Body of pancreas (tissue), 4 donors: ENCODE measurements at regions not wholly inside any gene's neighbourhood (a gene's known extent, or its start where the extent isn't known, plus 50 kb on each side); places are given as distances from the start of the nearest gene placed in this dataset.

ENCODE experiments used
- ATAC-seq: fragments of 150-250 bp; one replicate; pipeline ENCODE4 v1.9.1; 2016
- DNase-seq, 4 donors: peaks; one replicate each; pipeline ENCODE4 v3.0.0-alpha.2; 2019
- H3K27ac ChIP-seq, 4 donors: fragments of 200-600 bp; sonication (generic); 1 replicate in 3 of 4; 2 replicates in 1 of 4; pipeline versions ENCODE4 v1.5.1 to v1.6.1; 2016 to 2019; ENCODE audit warnings: mild to moderate bottlenecking in 1 of 4, mixed read lengths in 1 of 4, moderate library complexity in 1 of 4
- H3K27me3 ChIP-seq, 2 donors: fragments of 200-600 bp; sonication (generic); one replicate each; pipeline ENCODE4 v1.6.0; 2016; ENCODE audit warnings: mild to moderate bottlenecking in 1 of 2
- H3K36me3 ChIP-seq, 2 donors: fragments of 200-600 bp; sonication (generic); replicated peaks in 1 of 2; 2 replicates each; pipeline ENCODE4 v1.5.1; 2016; ENCODE audit warnings: low read depth in 2 of 2; ENCODE audit not compliant: insufficient read depth in 1 of 2
- H3K4me1 ChIP-seq: fragments of 200-600 bp; sonication (generic); one replicate; pipeline ENCODE4 v1.6.0; 2016
- H3K4me3 ChIP-seq, 2 donors: fragments of 200-600 bp; sonication (generic); 1 replicate in 1 of 2; 2 replicates in 1 of 2; pipeline ENCODE4 v1.5.1; 2016 to 2019
- H3K9me3 ChIP-seq, 3 donors: fragments of 200-600 bp; sonication (generic); 1 replicate in 2 of 3; 2 replicates in 1 of 3; pipeline ENCODE4 v1.5.1; 2016
- POLR2A ChIP-seq, 3 donors: fragments of 450-650 bp; IDR thresholded peaks; one replicate each; pipeline ENCODE4 v1.6.1; 2016; ENCODE audit warnings: antibody characterized with exemption in 3 of 3, mild to moderate bottlenecking in 2 of 3
- WGBS, 2 donors: methylation state at CpG; one replicate each; pipeline ENCODE4 v1.1.5; 2017; 5-methylcytosine and 5-hydroxymethylcytosine counted together
- intact Hi-C: fragments of 100-400 bp; cut with DNase I; formaldehyde crosslinking; loops from one replicate; pipeline ENCODE4 v1.15.1; 2023
- TF ChIP-seq, protein P1 (sequence below), 7 experiments: fragments of 450-650 bp in 4 of 7; fragments of 200-600 bp in 3 of 7; sonication (generic) in 3 of 7; IDR thresholded peaks; one replicate each; pipeline ENCODE4 v1.5.1; 2016 to 2019; ENCODE audit warnings: antibody characterized with exemption in 7 of 7

DNA sequence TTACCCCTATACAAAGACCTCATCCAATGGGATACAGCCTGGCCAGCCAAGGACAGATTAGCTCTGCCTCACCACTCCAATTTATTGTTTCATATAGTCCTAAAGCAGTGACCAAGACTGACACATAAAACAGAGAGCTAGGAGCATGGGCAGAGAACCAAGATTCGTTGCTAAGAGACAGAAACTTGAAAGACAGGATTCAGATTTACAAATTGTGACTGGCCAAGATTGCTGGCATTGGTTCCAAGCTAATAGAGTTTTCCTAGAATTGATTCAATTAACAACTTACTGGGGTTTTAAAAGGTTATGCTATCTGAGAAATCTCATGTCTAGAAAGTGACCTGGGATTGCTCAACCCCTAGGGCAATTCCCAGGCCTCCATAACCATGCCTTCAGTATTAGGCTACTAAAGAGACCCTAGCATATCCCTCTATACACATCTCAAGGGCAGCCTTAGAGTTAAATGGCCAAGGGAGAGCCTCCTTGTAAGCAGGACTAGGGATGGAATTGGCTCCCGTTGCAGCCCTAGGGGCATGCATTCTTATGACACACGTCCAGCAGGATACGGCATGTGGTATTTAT, 75.6 kb downstream of the ICOS start:
- Histone ChIP-seq H3K4me3 (no peak overlapping the region), H3K9me3 (no peaks in the 10 kb centered on the region), H3K36me3 (no peaks in the 10 kb centered on the region), H3K27me3 (no peaks in the 10 kb centered on the region), H3K27ac (no peak overlapping the region), H3K4me1 (peaks cover 14% of the 10 kb centered on the region)
- DNase-seq (peak; percentile 32 to 67 (median 60)), ATAC-seq (peak; percentile 83)
- no peak for TF ChIP-seq POLR2A (IDR thresholded peaks at IDR 0.05)
- TF ChIP-seq, protein P1, sequence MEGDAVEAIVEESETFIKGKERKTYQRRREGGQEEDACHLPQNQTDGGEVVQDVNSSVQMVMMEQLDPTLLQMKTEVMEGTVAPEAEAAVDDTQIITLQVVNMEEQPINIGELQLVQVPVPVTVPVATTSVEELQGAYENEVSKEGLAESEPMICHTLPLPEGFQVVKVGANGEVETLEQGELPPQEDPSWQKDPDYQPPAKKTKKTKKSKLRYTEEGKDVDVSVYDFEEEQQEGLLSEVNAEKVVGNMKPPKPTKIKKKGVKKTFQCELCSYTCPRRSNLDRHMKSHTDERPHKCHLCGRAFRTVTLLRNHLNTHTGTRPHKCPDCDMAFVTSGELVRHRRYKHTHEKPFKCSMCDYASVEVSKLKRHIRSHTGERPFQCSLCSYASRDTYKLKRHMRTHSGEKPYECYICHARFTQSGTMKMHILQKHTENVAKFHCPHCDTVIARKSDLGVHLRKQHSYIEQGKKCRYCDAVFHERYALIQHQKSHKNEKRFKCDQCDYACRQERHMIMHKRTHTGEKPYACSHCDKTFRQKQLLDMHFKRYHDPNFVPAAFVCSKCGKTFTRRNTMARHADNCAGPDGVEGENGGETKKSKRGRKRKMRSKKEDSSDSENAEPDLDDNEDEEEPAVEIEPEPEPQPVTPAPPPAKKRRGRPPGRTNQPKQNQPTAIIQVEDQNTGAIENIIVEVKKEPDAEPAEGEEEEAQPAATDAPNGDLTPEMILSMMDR (IDR thresholded peaks at IDR 0.05): no peak
- 41 to 53% methylated on average over 3 to 4 of the region's 4 CpGs for WGBS, 2 donors
- intact Hi-C loops: no loop called here

- TF ChIP-seq, protein P1 (IDR thresholded peaks at IDR 0.05): no peak
- TF ChIP-seq POLR2A (IDR thresholded peaks at IDR 0.05): no peak
- Histone ChIP-seq H3K36me3 (no peaks in the 10 kb centered on the region), H3K4me3 (no peak overlapping the region), H3K4me1 (peaks cover 14% of the 10 kb centered on the region), H3K27ac (no peak overlapping the region), H3K27me3 (no peaks in the 10 kb centered on the region), H3K9me3 (no peaks in the 10 kb centered on the region)
- intact Hi-C loops: no loop called here
- no peak for DNase-seq
- 72 to 75% methylated on average over 8 of the region's 8 CpGs for WGBS, 2 donors
- ATAC-seq: no peak
Measured at GRCh38 chr2:204015118-204015843, 78.7 kb downstream of the ICOS start.

DNA sequence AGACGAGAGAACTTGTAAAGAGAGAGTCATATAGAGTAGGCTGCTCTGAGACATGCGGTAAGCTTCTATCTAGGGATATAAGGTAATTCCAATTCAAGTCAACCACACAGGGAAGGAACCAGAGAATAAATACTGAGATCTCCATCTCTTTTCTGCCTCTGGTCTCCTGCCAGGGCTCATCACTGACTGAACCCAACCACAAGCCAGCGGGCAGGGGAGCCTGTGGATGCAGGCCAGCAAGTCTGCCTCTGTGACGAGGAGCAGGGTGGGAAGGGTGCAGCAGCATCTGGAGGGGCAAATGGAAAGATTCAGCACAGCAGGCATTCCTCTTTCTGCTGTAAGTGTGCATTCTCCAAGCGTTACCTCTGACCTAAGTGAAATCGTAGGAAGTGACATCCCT, 82.2 kb downstream of the ICOS start:
- TF ChIP-seq, protein P1 (IDR thresholded peaks at IDR 0.05): no peak
- TF ChIP-seq POLR2A (IDR thresholded peaks at IDR 0.05): no peak
- ATAC-seq (no peak), DNase-seq (no peak)
- Histone ChIP-seq H3K9me3 (no peaks in the 10 kb centered on the region), H3K27ac (no peak overlapping the region), H3K4me3 (no peak overlapping the region), H3K36me3 (no peaks in the 10 kb centered on the region), H3K4me1 (no peaks in the 10 kb centered on the region), H3K27me3 (no peaks in the 10 kb centered on the region)
- intact Hi-C loops: no loop called here
- WGBS, 2 donors: 82 to 85% methylated on average over 6 of the region's 6 CpGs

DNA sequence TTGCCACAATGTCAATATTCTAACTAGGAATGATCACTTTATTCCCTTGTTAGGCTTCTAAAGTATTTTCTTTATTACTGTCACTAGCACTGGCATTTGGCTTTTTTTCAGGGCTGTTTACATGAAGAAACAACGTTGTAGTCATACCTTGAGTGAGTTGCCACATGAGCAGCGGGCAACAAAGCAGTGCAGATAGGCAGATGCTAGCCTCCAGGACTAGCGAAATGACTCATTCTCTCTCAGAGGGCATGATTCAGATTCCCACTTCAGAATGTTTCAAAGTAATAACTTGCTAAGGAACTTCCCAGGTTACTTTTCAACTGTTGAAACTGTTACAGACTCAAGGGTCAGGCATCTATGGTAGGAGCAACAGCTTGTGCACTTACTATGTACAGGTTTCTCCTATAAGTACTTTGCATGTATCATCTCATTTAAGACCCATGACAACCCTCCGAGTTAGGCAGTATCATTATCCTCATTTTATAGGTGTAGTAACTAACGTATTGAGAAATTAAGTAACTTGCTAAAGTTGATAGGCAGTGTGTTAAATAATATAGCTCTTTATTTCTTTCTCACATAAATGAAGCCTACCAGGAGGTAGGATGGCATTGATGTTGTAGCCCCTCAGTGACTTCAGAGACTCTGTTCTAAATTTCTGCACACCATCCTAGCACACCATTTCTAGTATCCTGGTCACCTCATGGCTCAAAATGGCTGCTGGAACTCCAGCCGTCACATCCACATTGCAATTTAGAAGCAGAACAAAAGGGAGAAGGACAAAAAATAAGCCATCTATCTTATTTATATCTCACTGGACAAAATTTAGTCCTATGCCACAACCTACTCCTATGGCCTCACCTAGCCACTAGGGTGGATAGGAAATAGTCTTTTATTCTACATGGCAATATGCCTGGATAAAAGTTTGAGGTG, 83.3 kb downstream of the ICOS start:
- intact Hi-C loops: no loop called here
- no peak for ATAC-seq
- Histone ChIP-seq H3K4me1 (peaks cover 7% of the 10 kb centered on the region), H3K9me3 (no peaks in the 10 kb centered on the region), H3K27ac (no peak overlapping the region), H3K27me3 (no peaks in the 10 kb centered on the region), H3K36me3 (no peaks in the 10 kb centered on the region), H3K4me3 (no peak overlapping the region)
- 85 to 88% methylated on average over 6 of the region's 6 CpGs for WGBS, 2 donors
- DNase-seq: no peak
- no peak for TF ChIP-seq POLR2A (IDR thresholded peaks at IDR 0.05)
- TF ChIP-seq, protein P1 (IDR thresholded peaks at IDR 0.05): no peak
